Caco-2 (cell line): ENCODE measurements at regions not wholly inside any gene's neighbourhood (a gene's known extent, or its start where the extent isn't known, plus 50 kb on each side); places are given as distances from the start of the nearest gene placed in this dataset.

Experiments
- BruUV-seq: library from RNA; stranded (reverse); fragments of 400-500 nt; replicated peaks from 2 replicates; lab custom pipeline; 2021; lab: Mats Ljungman, UMichigan
- CTCF ChIA-PET: fragments of 300-600 bp; sonication (Branson Sonifier 250); formaldehyde crosslinking; loops from one replicate; lab custom pipeline; 2022; ENCODE audit warnings: antibody characterized with exemption; lab: Charles Lee
- POLR2A ChIA-PET: fragments of 300-600 bp; sonication (Branson Sonifier 250); formaldehyde crosslinking; loops from one replicate; lab custom pipeline; 2022; ENCODE audit warnings: antibody characterized with exemption; lab: Charles Lee
- DNase-seq, 2 experiments: peaks; one replicate each; pipeline versions ENCODE4 v3.0.0 to v3.0.0-alpha.2; 2020 to 2022
- H3K27me3 ChIP-seq: replicated peaks from 2 replicates; pipeline ENCODE4 v1.6.0; 2011; ENCODE audit warnings: low read length; ENCODE audit not compliant: control insufficient read depth, insufficient read depth
- H3K36me3 ChIP-seq: 2 replicates; pipeline ENCODE4 v1.5.1; 2011; ENCODE audit warnings: low read length; ENCODE audit not compliant: control insufficient read depth, insufficient read depth
- H3K4me1 ChIP-seq: fragments of 250-450 bp; sonication (Bioruptor Pico); 2 replicates; pipeline ENCODE4 v1.5.1; 2020; ENCODE audit warnings: mild to moderate bottlenecking
- H3K4me3 ChIP-seq: 2 replicates; pipeline ENCODE4 v1.5.1; 2011; ENCODE audit warnings: low read depth, mild to moderate bottlenecking, control low read depth, low read length
- H3K9me3 ChIP-seq: fragments of 250-450 bp; sonication (Bioruptor Pico); 2 replicates; pipeline ENCODE4 v1.5.1; 2020; ENCODE audit warnings: mild to moderate bottlenecking, moderate library complexity
- H3K27ac Mint-ChIP-seq: one replicate; pipeline ENCODE4 v1.8.0; 2022; ENCODE audit warnings: mixed read lengths; ENCODE audit not compliant: unreplicated experiment
- H3K27me3 Mint-ChIP-seq: one replicate; pipeline ENCODE4 v1.8.0; 2022; ENCODE audit warnings: mixed read lengths; ENCODE audit not compliant: insufficient read depth, unreplicated experiment
- H3K36me3 Mint-ChIP-seq: one replicate; pipeline ENCODE4 v1.8.0; 2022; ENCODE audit warnings: mild to moderate bottlenecking, mixed read lengths; ENCODE audit not compliant: insufficient read depth, unreplicated experiment
- H3K4me1 Mint-ChIP-seq: one replicate; pipeline ENCODE4 v1.8.0; 2022; ENCODE audit warnings: low read depth, mixed read lengths; ENCODE audit not compliant: unreplicated experiment
- H3K4me3 Mint-ChIP-seq: one replicate; pipeline ENCODE4 v1.8.0; 2022; ENCODE audit warnings: mild to moderate bottlenecking, moderate library complexity, mixed read lengths; ENCODE audit not compliant: unreplicated experiment
- H3K9me3 Mint-ChIP-seq: one replicate; pipeline ENCODE4 v1.8.0; 2022; ENCODE audit warnings: mixed read lengths; ENCODE audit not compliant: unreplicated experiment
- CTCF ChIP-seq, 2 experiments: fragments of 200-600 bp in 1 of 2; IDR thresholded peaks; 1 replicate in 1 of 2; 2 replicates in 1 of 2; pipeline versions ENCODE4 v1.5.1 to v1.8.0; 2011 to 2022; ENCODE audit warnings: antibody characterized with exemption in 1 of 2, control low read depth in 1 of 2, inconsistent platforms in 1 of 2, low read depth in 1 of 2, low read length in 1 of 2, mild to moderate bottlenecking in 1 of 2, moderate library complexity in 1 of 2; ENCODE audit not compliant: insufficient read depth in 1 of 2, severe bottlenecking in 1 of 2, unreplicated experiment in 1 of 2
- intact Hi-C: fragments of 100-400 bp; cut with micrococcal nuclease; formaldehyde crosslinking; loops from one replicate; pipeline ENCODE4 v1.10.0; 2022; ENCODE audit not compliant: unreplicated experiment

GRCh38 chr17:74104921-74105320 lies 98.6 kb upstream of the RPL38 start:
- POLR2A ChIA-PET: no interaction called here
- H3K36me3 Mint-ChIP-seq: no peaks in the 10 kb centered on the region

GRCh38 chr17:74107107-74107506 lies 96.4 kb upstream of the RPL38 start:
- no peak overlapping the region for H3K27ac Mint-ChIP-seq

More at GRCh38 chr17:74104921-74105320, 98.6 kb upstream of the RPL38 start:
- Histone ChIP-seq H3K36me3 (no peaks in the 10 kb centered on the region), H3K4me1 (no peaks in the 10 kb centered on the region), H3K4me3 (no peak overlapping the region), H3K9me3 (no peaks in the 10 kb centered on the region), H3K27me3 (no peaks in the 10 kb centered on the region; the same call in none of the 2 replicates)
- H3K27ac Mint-ChIP-seq: no peak overlapping the region
- TF ChIP-seq CTCF (IDR thresholded peaks at IDR 0.05; ENCODE audit: insufficient read depth in 1 of 2, low read depth in 1 of 2, low read length in 1 of 2, severe bottlenecking in 1 of 2, unreplicated experiment in 1 of 2): no peak
- no peak overlapping the region for H3K4me3 Mint-ChIP-seq
- H3K27me3 Mint-ChIP-seq: peaks cover 23% of the 10 kb centered on the region
- H3K4me1 Mint-ChIP-seq: no peaks in the 10 kb centered on the region
- DNase-seq: no peak
- BruUV-seq: no TSS peak
- CTCF ChIA-PET: no interaction called here
- intact Hi-C loops: no loop called here
- no peaks in the 10 kb centered on the region for H3K9me3 Mint-ChIP-seq

GRCh38 chr17:74108126-74108705 lies 95.3 kb upstream of the RPL38 start:
- ChIA-PET CTCF (no interaction called here), POLR2A (no interaction called here)
- H3K27me3 Mint-ChIP-seq: peaks cover 17% of the 10 kb centered on the region
- no TSS peak for BruUV-seq
- H3K4me1 Mint-ChIP-seq: no peaks in the 10 kb centered on the region
- Histone ChIP-seq H3K9me3 (peaks cover 4% of the 10 kb centered on the region; the same call in 1 of the 2 replicates), H3K36me3 (no peaks in the 10 kb centered on the region), H3K27me3 (no peaks in the 10 kb centered on the region; the same call in 1 of the 2 replicates), H3K4me1 (no peaks in the 10 kb centered on the region), H3K4me3 (no peak overlapping the region)
- H3K4me3 Mint-ChIP-seq: no peak overlapping the region
- intact Hi-C loops: no loop called here
- no peaks in the 10 kb centered on the region for H3K9me3 Mint-ChIP-seq
- DNase-seq: no peak
- no peak overlapping the region for H3K27ac Mint-ChIP-seq
- no peak for TF ChIP-seq CTCF (IDR thresholded peaks at IDR 0.05; ENCODE audit: insufficient read depth in 1 of 2, low read depth in 1 of 2, low read length in 1 of 2, severe bottlenecking in 1 of 2, unreplicated experiment in 1 of 2)
- no peaks in the 10 kb centered on the region for H3K36me3 Mint-ChIP-seq

More at GRCh38 chr17:74107107-74107506, 96.4 kb upstream of the RPL38 start:
- Mint-ChIP-seq H3K4me3 (no peak overlapping the region), H3K36me3 (no peaks in the 10 kb centered on the region), H3K27me3 (peaks cover 21% of the 10 kb centered on the region), H3K4me1 (no peaks in the 10 kb centered on the region), H3K9me3 (no peaks in the 10 kb centered on the region)
- TF ChIP-seq CTCF (IDR thresholded peaks at IDR 0.05; ENCODE audit: insufficient read depth in 1 of 2, low read depth in 1 of 2, low read length in 1 of 2, severe bottlenecking in 1 of 2, unreplicated experiment in 1 of 2): no peak
- ChIA-PET POLR2A (no interaction called here), CTCF (interaction anchor here (0.7 to 0.8 kb wide), 2 partner anchors 8 to 389 kb away, joined by 3 to 6 read pairs; no protein-coding TSS in a partner anchor)
- no peak for DNase-seq
- Histone ChIP-seq H3K4me1 (no peaks in the 10 kb centered on the region), H3K4me3 (no peak overlapping the region), H3K27me3 (no peaks in the 10 kb centered on the region; the same call in 1 of the 2 replicates), H3K36me3 (no peaks in the 10 kb centered on the region), H3K9me3 (no peaks in the 10 kb centered on the region)
- no TSS peak for BruUV-seq
- intact Hi-C loops: no loop called here
